Prostate gland (tissue), 2 donors: ENCODE measurements at regions not wholly inside any gene's neighbourhood (a gene's known extent, or its start where the extent isn't known, plus 50 kb on each side); places are given as distances from the start of the nearest gene placed in this dataset.

Source experiments
- DNase-seq: peaks from one replicate; pipeline ENCODE4 v3.0.0-alpha.2; 2019; ENCODE audit warnings: low spot score
- H3K27ac ChIP-seq, 2 donors: fragments of 200-600 bp; sonication (generic); 2 replicates each; pipeline ENCODE4 v1.5.1; 2017 to 2019
- H3K27me3 ChIP-seq: fragments of 200-600 bp; sonication (generic); replicated peaks from 2 replicates; pipeline ENCODE4 v1.5.1; 2019; ENCODE audit not compliant: insufficient read depth
- H3K36me3 ChIP-seq, 2 donors: fragments of 200-600 bp; sonication (generic); 1 replicate in 1 of 2; 2 replicates in 1 of 2; pipeline versions ENCODE4 v1.5.1 to v1.8.1; 2017 to 2019
- H3K4me1 ChIP-seq: fragments of 200-600 bp; sonication (generic); replicated peaks from 2 replicates; pipeline ENCODE4 v1.5.1; 2019
- H3K4me3 ChIP-seq, 2 donors: fragments of 200-600 bp; sonication (generic); 2 replicates each; pipeline ENCODE4 v1.5.1; 2017 to 2019
- H3K9me3 ChIP-seq: fragments of 200-600 bp; sonication (generic); 2 replicates; pipeline ENCODE4 v1.5.1; 2017
- CTCF ChIP-seq, 4 experiments: fragments of 200-600 bp in 2 of 4; fragments of 450-650 bp in 2 of 4; sonication (generic) in 2 of 4; IDR thresholded peaks; 1 replicate in 3 of 4; 2 replicates in 1 of 4; pipeline ENCODE4 v1.5.1; 2016 to 2019; ENCODE audit warnings: antibody characterized with exemption in 4 of 4, mild to moderate bottlenecking in 2 of 4, moderate library complexity in 2 of 4
- POLR2A ChIP-seq: fragments of 450-650 bp; IDR thresholded peaks from one replicate; pipeline ENCODE4 v1.6.1; 2016; ENCODE audit warnings: antibody characterized with exemption, mild to moderate bottlenecking
- POLR2AphosphoS5 ChIP-seq: sonication (generic); formaldehyde crosslinking; IDR thresholded peaks from one replicate; pipeline ENCODE4 v1.6.1; 2017; ENCODE audit warnings: antibody characterized with exemption
- WGBS: methylation state at CpG from one replicate; pipeline ENCODE4 v1.1.5; 2018; 5-methylcytosine and 5-hydroxymethylcytosine counted together
- intact Hi-C: fragments of 100-400 bp; cut with DNase I; formaldehyde crosslinking; loops from one replicate; pipeline ENCODE4 v1.14.2; 2022

DNA sequence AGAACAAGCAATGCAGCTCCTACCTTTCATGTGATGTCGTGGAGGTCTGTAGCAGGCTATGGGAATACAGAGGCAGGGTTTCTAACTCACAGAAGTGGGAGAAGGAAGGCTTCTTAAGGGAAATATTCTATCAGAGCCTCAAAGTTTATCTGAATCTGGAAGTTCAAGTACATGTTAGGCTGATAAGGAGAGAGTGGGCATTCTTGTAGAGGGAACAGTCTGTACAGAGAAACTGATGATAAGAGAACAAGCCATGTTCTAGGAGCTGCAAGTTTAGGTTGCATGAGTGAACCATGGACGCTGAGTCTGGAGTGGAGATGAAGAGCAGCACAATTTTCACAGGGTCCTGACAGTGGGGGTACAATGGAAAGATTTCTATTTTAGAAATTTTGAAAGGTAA is 344.0 kb downstream of the CHRM3 start:
- intact Hi-C loops, result no loop called here
- no peaks in the 10 kb centered on the region for H3K4me1 ChIP-seq
- no peaks in the 10 kb centered on the region for H3K9me3 ChIP-seq
- H3K4me3 ChIP-seq, result no peak overlapping the region
- H3K36me3 ChIP-seq, result no peaks in the 10 kb centered on the region
- TF ChIP-seq POLR2A, result no peak
- TF ChIP-seq CTCF (IDR thresholded peaks at IDR 0.05), result no peak
- TF ChIP-seq POLR2AphosphoS5, result no peak
- WGBS, result 92% methylated on average over 2 of the region's 2 CpGs
- H3K27ac ChIP-seq, result no peak overlapping the region
- no peaks in the 10 kb centered on the region for H3K27me3 ChIP-seq
- DNase-seq, result no peak

DNA sequence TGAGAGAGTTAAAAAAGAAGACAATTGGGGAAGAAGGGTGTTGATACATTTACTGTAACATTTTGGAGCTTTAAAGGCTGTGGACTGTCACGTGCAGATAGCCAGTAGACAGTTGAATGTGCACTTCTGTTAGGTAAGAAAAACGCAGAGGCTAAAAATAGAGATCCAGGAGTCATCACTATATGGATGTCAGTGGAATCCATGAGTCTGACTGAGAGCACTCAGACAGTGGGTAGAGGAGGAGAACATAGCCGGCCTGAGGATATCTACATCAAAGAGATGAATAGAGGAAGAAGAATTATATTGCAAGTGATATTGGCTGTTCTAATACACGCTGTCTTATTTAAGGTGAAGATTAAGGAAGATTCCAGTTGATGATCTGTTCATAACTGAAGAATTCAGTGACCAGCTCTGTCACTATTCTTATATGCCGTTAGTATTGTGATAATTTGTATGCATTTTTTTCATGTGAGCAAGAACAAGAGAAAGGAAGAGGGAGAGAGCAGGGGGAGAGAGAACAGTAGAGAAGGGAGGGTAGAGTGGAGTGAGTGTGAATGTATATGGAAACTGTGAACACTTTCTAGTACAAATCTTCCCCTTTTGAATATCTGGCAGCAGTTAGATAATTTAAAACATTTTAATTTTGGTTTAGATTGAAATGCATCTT is 344.8 kb downstream of the CHRM3 start:
- intact Hi-C loops, result no loop called here
- Histone ChIP-seq H3K27ac (no peak overlapping the region), H3K36me3 (no peaks in the 10 kb centered on the region), H3K9me3 (no peaks in the 10 kb centered on the region), H3K4me1 (no peaks in the 10 kb centered on the region), H3K4me3 (no peak overlapping the region), H3K27me3 (no peaks in the 10 kb centered on the region)
- TF ChIP-seq CTCF (IDR thresholded peaks at IDR 0.05) (no peak), POLR2AphosphoS5 (no peak), POLR2A (no peak)
- no peak for DNase-seq
- WGBS, result 86% methylated on average over 5 of the region's 5 CpGs

DNA sequence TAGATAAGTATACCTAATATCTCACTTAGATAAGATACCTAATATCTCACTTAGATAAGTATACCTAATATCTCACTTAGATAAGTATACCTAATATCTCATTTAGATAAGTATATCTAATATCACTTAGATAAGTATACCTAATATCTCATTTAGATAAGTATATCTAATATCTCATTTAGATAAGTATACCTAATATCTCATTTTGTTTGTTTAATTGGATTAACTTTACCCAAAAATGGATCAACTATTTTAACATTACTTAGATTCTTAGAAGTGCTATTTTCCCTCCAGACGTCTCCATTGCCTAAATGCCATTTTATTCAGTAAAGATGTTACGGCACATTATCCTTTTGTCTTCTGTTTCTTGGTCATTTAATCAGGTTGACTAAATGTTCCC is 346.4 kb downstream of the CHRM3 start:
- no peaks in the 10 kb centered on the region for H3K4me1 ChIP-seq
- H3K9me3 ChIP-seq, result no peaks in the 10 kb centered on the region
- DNase-seq, result no peak
- H3K4me3 ChIP-seq, result no peak overlapping the region
- H3K36me3 ChIP-seq, result no peaks in the 10 kb centered on the region
- H3K27ac ChIP-seq, result no peak overlapping the region
- WGBS, result 97% methylated on average over 2 of the region's 2 CpGs
- no peak for TF ChIP-seq CTCF (IDR thresholded peaks at IDR 0.05)
- H3K27me3 ChIP-seq, result no peaks in the 10 kb centered on the region
- intact Hi-C loops, result no loop called here

DNA sequence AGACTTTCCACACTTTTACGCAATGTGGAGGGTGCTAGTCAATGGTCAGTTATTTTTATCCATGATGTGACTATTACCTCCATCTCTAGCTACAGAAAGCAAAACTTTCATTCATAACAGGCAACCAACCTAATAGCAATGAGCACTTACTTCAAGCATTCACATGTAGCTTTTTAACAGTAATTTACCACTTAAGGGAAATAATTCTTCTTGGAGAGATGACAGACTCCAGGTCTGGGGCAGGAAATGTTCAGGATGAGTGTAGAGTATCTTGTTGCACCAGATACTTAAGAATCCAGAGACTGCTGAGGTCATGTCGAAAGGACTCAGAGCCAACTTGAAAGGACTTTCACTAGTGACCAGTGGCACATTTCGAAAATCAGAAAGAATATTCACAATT is 347.6 kb downstream of the CHRM3 start:
- H3K36me3 ChIP-seq, result no peaks in the 10 kb centered on the region
- 82% methylated on average over 3 of the region's 3 CpGs for WGBS
- H3K27me3 ChIP-seq, result no peaks in the 10 kb centered on the region
- intact Hi-C loops, result no loop called here
- no peaks in the 10 kb centered on the region for H3K4me1 ChIP-seq
- DNase-seq, result no peak
- H3K4me3 ChIP-seq, result no peak overlapping the region
- no peak for TF ChIP-seq CTCF (IDR thresholded peaks at IDR 0.05)
- TF ChIP-seq POLR2A, result no peak
- no peak for TF ChIP-seq POLR2AphosphoS5
- H3K27ac ChIP-seq, result no peak overlapping the region
- no peaks in the 10 kb centered on the region for H3K9me3 ChIP-seq

DNA sequence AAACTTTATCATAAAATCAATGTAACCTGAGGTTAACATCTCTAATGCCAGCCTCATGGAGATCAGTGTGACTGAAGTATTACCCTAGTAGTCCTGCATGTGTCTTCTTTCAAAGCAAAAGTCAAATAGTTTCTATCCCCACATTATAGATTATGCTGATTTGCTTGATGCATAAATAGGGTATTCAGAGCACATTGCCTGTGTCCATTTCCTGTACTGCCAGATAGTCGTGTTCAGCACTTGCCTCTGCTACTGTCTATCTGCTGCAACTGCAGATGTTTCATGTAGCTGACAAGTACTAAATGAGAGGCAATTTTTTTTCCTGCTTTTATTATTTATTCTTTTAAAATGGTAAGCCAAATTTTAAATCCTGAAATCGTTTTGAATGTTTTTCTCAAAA is 348.7 kb downstream of the CHRM3 start:
- intact Hi-C loops, result no loop called here
- Histone ChIP-seq H3K36me3 (no peaks in the 10 kb centered on the region), H3K27me3 (no peaks in the 10 kb centered on the region), H3K9me3 (no peaks in the 10 kb centered on the region), H3K4me3 (no peak overlapping the region), H3K4me1 (no peaks in the 10 kb centered on the region), H3K27ac (no peak overlapping the region)
- no peak for DNase-seq
- WGBS, result 25% methylated on average over 2 of the region's 2 CpGs
- TF ChIP-seq POLR2A (no peak), CTCF (IDR thresholded peaks at IDR 0.05) (no peak), POLR2AphosphoS5 (no peak)
